Activated naive CD4-positive, alpha-beta T cell treated with Interleukin-2 at 50 U/mL for 16 hours (primary cell): ENCODE measurements at regions not wholly inside any gene's neighbourhood (a gene's known extent, or its start where the extent isn't known, plus 50 kb on each side); places are given as distances from the start of the nearest gene placed in this dataset.
"Not testable (repeated sequence)": the region's sequence is repeated elsewhere in the genome, so short reads cannot be mapped to it uniquely, and the experiment has no call there.

Source experiments
- DNase-seq: peaks from one replicate; pipeline ENCODE4 v3.0.0-alpha.2; 2020

- no peak for DNase-seq
These were observed 110.6 kb upstream of the GDNF start for GRCh38 chr5:37950436-37950835.

- DNase-seq = no peak
These were observed 105.6 kb upstream of the GDNF start for GRCh38 chr5:37945446-37945845.

- DNase-seq = not testable (repeated sequence)
These were observed 103.3 kb upstream of the GDNF start for GRCh38 chr5:37943136-37943535.

GRCh38 chr5:37940931-37941623, 101.2 kb upstream of the GDNF start:
- no peak for DNase-seq

- DNase-seq = no peak
These were observed 99.0 kb upstream of the GDNF start for GRCh38 chr5:37938861-37939260.

GRCh38 chr5:37938076-37938852, 98.4 kb upstream of the GDNF start:
- no peak for DNase-seq

- DNase-seq = no peak
These were observed 96.2 kb upstream of the GDNF start for GRCh38 chr5:37936091-37936490.

- no peak for DNase-seq
These were observed 93.7 kb upstream of the GDNF start for GRCh38 chr5:37933576-37933975.

GRCh38 chr5:37932450-37932849, 92.6 kb upstream of the GDNF start:
- DNase-seq = no peak

- DNase-seq = no peak
These were observed 91.7 kb upstream of the GDNF start for GRCh38 chr5:37931541-37931940.

- no peak for DNase-seq
These were observed 90.5 kb upstream of the GDNF start for GRCh38 chr5:37930350-37930749.

GRCh38 chr5:37929791-37930190, 90.0 kb upstream of the GDNF start:
- no peak for DNase-seq

GRCh38 chr5:37927753-37928152, 87.9 kb upstream of the GDNF start:
- not testable (repeated sequence) for DNase-seq

- no peak for DNase-seq
These were observed 86.9 kb upstream of the GDNF start for GRCh38 chr5:37926732-37927131.

GRCh38 chr5:37921452-37921851, 81.6 kb upstream of the GDNF start:
- DNase-seq = no peak

- DNase-seq = no peak
These were observed 78.6 kb upstream of the GDNF start for GRCh38 chr5:37918424-37918823.

- no peak for DNase-seq
These were observed 76.7 kb upstream of the GDNF start for GRCh38 chr5:37916525-37916924.

- DNase-seq = no peak
These were observed 75.4 kb upstream of the GDNF start for GRCh38 chr5:37915097-37915736.

GRCh38 chr5:37909610-37910266, 69.9 kb upstream of the GDNF start:
- DNase-seq = not testable (repeated sequence)

- no peak for DNase-seq
These were observed 66.6 kb upstream of the GDNF start for GRCh38 chr5:37906416-37906815.

- no peak for DNase-seq
These were observed 65.4 kb upstream of the GDNF start for GRCh38 chr5:37905230-37905629.

- no peak for DNase-seq
These were observed 62.5 kb upstream of the GDNF start for GRCh38 chr5:37902323-37902722.

GRCh38 chr5:37900692-37901091, 60.9 kb upstream of the GDNF start:
- no peak for DNase-seq

GRCh38 chr5:37899037-37899436, 59.2 kb upstream of the GDNF start:
- no peak for DNase-seq
